Endothelial cell of umbilical vein (primary cell): ENCODE measurements at regions not wholly inside any gene's neighbourhood (a gene's known extent, or its start where the extent isn't known, plus 50 kb on each side); places are given as distances from the start of the nearest gene placed in this dataset.

Experiments used
- BruUV-seq: library from RNA; stranded (reverse); fragments of 400-500 nt; replicated peaks from 2 replicates; lab custom pipeline; 2021; lab: Mats Ljungman, UMichigan
- CTCF ChIA-PET: fragments of 300-600, 350-600 bp; sonication (Branson Sonifier 250); formaldehyde crosslinking; loops from one replicate; lab custom pipeline; 2021; ENCODE audit warnings: antibody characterized with exemption, inconsistent platforms; lab: Charles Lee
- POLR2A ChIA-PET: fragments of 300-600, 350-600 bp; sonication (Branson Sonifier 250); formaldehyde crosslinking; loops from one replicate; lab custom pipeline; 2021; ENCODE audit warnings: antibody characterized with exemption, inconsistent platforms; lab: Charles Lee
- DNase-seq: peaks from one replicate; pipeline ENCODE4 v3.0.0-alpha.2; 2011; ENCODE audit warnings: low read depth, low spot score
- FAIRE-seq: peaks from 2 replicates; lab custom pipeline; 2011; peaks lifted over from hg19 to GRCh38; lab: Jason Lieb, UNC
- H2AFZ ChIP-seq: 2 replicates; pipeline ENCODE4 v1.6.0; 2012; ENCODE audit warnings: low read depth, low read length, control low read depth, inconsistent platforms
- H3K27ac ChIP-seq: 2 replicates; pipeline ENCODE4 v1.5.1; 2011; ENCODE audit warnings: low read depth, mild to moderate bottlenecking, control low read depth, low read length, moderate library complexity; ENCODE audit not compliant: insufficient read depth
- H3K27me3 ChIP-seq, 2 experiments: 2 replicates each; pipeline versions ENCODE4 v1.6.0 to v1.6.1; 2011; ENCODE audit warnings: low read length in 2 of 2, mixed read lengths in 1 of 2; ENCODE audit not compliant: control insufficient read depth in 2 of 2, insufficient read depth in 2 of 2
- H3K36me3 ChIP-seq, 2 experiments: 2 replicates in 1 of 2; 3 replicates in 1 of 2; pipeline ENCODE4 v1.5.1; 2011; ENCODE audit warnings: low read length in 2 of 2, mild to moderate bottlenecking in 1 of 2, moderate library complexity in 1 of 2; ENCODE audit not compliant: control insufficient read depth in 2 of 2, insufficient read depth in 2 of 2; ENCODE audit errors: extremely low read depth in 1 of 2
- H3K4me1 ChIP-seq: 3 replicates; pipeline ENCODE4 v1.5.1; 2011; ENCODE audit warnings: mild to moderate bottlenecking, low read length; ENCODE audit not compliant: control insufficient read depth, insufficient read depth; ENCODE audit errors: extremely low read depth
- H3K4me2 ChIP-seq: 2 replicates; pipeline ENCODE4 v1.6.1; 2011; ENCODE audit warnings: low read length, control low read depth, mixed read lengths; ENCODE audit not compliant: insufficient read depth
- H3K4me3 ChIP-seq, 3 experiments: fragments of 200-600 bp in 1 of 3; sonication (generic), shearing (Covaris generic) in 1 of 3; replicated peaks in 1 of 3; 2 replicates each; pipeline ENCODE4 v1.5.1; 2011 to 2016; ENCODE audit warnings: control low read depth in 3 of 3, low read length in 3 of 3, mild to moderate bottlenecking in 2 of 3, inconsistent platforms in 1 of 3, low read depth in 1 of 3, moderate library complexity in 1 of 3; ENCODE audit not compliant: insufficient read depth in 1 of 3
- H3K79me2 ChIP-seq: 2 replicates; pipeline ENCODE4 v1.6.0; 2012; ENCODE audit warnings: low read length, inconsistent platforms; ENCODE audit not compliant: control insufficient read depth, insufficient read depth
- H3K9ac ChIP-seq: replicated peaks from 2 replicates; pipeline ENCODE3; 2011; ENCODE audit warnings: low read length, control low read depth; ENCODE audit not compliant: insufficient read depth; ENCODE audit errors: extremely low read depth
- H3K9me1 ChIP-seq: replicated peaks from 3 replicates; pipeline ENCODE4 v1.6.0; 2011; ENCODE audit warnings: mild to moderate bottlenecking, low read length; ENCODE audit not compliant: control insufficient read depth, insufficient read depth; ENCODE audit errors: extremely low read depth
- H3K9me3 ChIP-seq: replicated peaks from 2 replicates; pipeline ENCODE4 v1.5.1; 2012; ENCODE audit warnings: low read length, inconsistent platforms; ENCODE audit not compliant: control insufficient read depth, insufficient read depth
- H4K20me1 ChIP-seq: replicated peaks from 2 replicates; pipeline ENCODE3; 2011; ENCODE audit warnings: mild to moderate bottlenecking, low read length; ENCODE audit not compliant: control insufficient read depth, insufficient read depth; ENCODE audit errors: extremely low read depth
- EZH2 ChIP-seq: IDR thresholded peaks from 2 replicates; pipeline ENCODE4 v1.6.1; 2012; ENCODE audit warnings: borderline replicate concordance, low read depth, mild to moderate bottlenecking, moderate library complexity, low read length, inconsistent platforms; ENCODE audit not compliant: severe bottlenecking
- FOS ChIP-seq: IDR thresholded peaks from 2 replicates; pipeline ENCODE4 v1.6.1; 2011; ENCODE audit warnings: mild to moderate bottlenecking, low read length, moderate library complexity, borderline replicate concordance; ENCODE audit not compliant: insufficient read depth
- GATA2 ChIP-seq: IDR thresholded peaks from 2 replicates; pipeline ENCODE4 v1.7.0; 2011; ENCODE audit warnings: low read depth, mild to moderate bottlenecking, moderate library complexity, mixed read lengths, low read length; ENCODE audit not compliant: insufficient read length, insufficient read depth
- JUN ChIP-seq: IDR thresholded peaks from 2 replicates; pipeline ENCODE4 v1.6.1; 2011; ENCODE audit warnings: borderline replicate concordance, low read depth; ENCODE audit not compliant: insufficient read length, insufficient read depth
- MYC ChIP-seq: IDR thresholded peaks from one replicate; pipeline ENCODE4 v1.6.1; 2011; ENCODE audit warnings: mild to moderate bottlenecking, low read depth, low read length
- POLR2A ChIP-seq: IDR thresholded peaks from 2 replicates; pipeline ENCODE4 v1.6.1; 2012; ENCODE audit warnings: low read depth, mild to moderate bottlenecking, control low read depth, low read length
- POLR2AphosphoS5 ChIP-seq: IDR thresholded peaks from 2 replicates; pipeline ENCODE4 v1.6.1; 2012; ENCODE audit warnings: low read depth, mild to moderate bottlenecking, control low read depth, low read length, moderate library complexity; ENCODE audit not compliant: insufficient read depth
- dilution Hi-C: fragments of 300-500 bp; cut with MboI; formaldehyde crosslinking; loops from one replicate; pipeline ENCODE4 v1.15.0; 2019; ENCODE audit warnings: low sequenced_read_pairs; ENCODE audit not compliant: extremely low pct_ligation_motif_present
- intact Hi-C: fragments of 100-400 bp; cut with micrococcal nuclease; formaldehyde crosslinking; loops from one replicate; pipeline ENCODE4 v1.10.0; 2022
- TF ChIP-seq, protein P1 (sequence below), 2 donors: IDR thresholded peaks; 1 replicate in 1 of 2; 2 replicates in 1 of 2; pipeline ENCODE4 v1.5.1; 2011; ENCODE audit warnings: low read length in 2 of 2, mild to moderate bottlenecking in 2 of 2, moderate library complexity in 2 of 2, control low read depth in 1 of 2, inconsistent platforms in 1 of 2, low read depth in 1 of 2; ENCODE audit not compliant: insufficient read depth in 1 of 2; ENCODE audit errors: extremely low read depth in 1 of 2
- TF ChIP-seq, protein P2 (sequence below): IDR thresholded peaks from 2 replicates; pipeline ENCODE4 v1.6.1; 2011; ENCODE audit not compliant: insufficient read depth, insufficient read length

DNA sequence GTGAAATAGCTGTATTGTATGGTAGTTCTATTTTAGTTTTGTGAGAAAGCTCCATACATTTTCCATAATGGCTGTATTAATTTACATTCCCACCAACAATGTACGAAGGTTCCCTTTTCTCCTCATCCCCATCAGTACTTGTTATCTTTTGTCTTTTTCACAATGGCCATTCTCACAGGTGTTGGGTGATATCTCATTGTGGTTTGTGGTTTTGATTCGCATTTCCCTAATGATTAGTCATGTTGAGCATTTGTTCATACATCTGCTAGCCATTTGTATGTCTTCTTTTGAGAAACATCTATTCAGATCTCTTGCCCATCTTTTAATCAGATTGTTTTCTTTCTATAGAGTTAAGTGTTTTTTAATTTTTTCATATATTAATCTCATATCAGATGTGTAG lies 931.9 kb downstream of the IGSF11 start:
- Histone ChIP-seq H3K9me1 (no peaks in the 10 kb centered on the region), H3K4me1 (no peaks in the 10 kb centered on the region), H3K9me3 (no peaks in the 10 kb centered on the region), H2AFZ (no peak overlapping the region), H3K27me3 (no peaks in the 10 kb centered on the region), H3K9ac (no peak overlapping the region), H3K36me3 (no peaks in the 10 kb centered on the region), H3K4me3 (no peak overlapping the region), H3K27ac (no peak overlapping the region), H3K4me2 (no peak overlapping the region), H4K20me1 (no peaks in the 10 kb centered on the region), H3K79me2 (no peaks in the 10 kb centered on the region)
- no TSS peak for BruUV-seq
- dilution Hi-C loops (no loop called here), intact Hi-C loops (no loop called here)
- POLR2A ChIA-PET, result no interaction called here
- FAIRE-seq (no peak), DNase-seq (no peak)
- TF ChIP-seq GATA2, result no peak
- TF ChIP-seq, protein P1, sequence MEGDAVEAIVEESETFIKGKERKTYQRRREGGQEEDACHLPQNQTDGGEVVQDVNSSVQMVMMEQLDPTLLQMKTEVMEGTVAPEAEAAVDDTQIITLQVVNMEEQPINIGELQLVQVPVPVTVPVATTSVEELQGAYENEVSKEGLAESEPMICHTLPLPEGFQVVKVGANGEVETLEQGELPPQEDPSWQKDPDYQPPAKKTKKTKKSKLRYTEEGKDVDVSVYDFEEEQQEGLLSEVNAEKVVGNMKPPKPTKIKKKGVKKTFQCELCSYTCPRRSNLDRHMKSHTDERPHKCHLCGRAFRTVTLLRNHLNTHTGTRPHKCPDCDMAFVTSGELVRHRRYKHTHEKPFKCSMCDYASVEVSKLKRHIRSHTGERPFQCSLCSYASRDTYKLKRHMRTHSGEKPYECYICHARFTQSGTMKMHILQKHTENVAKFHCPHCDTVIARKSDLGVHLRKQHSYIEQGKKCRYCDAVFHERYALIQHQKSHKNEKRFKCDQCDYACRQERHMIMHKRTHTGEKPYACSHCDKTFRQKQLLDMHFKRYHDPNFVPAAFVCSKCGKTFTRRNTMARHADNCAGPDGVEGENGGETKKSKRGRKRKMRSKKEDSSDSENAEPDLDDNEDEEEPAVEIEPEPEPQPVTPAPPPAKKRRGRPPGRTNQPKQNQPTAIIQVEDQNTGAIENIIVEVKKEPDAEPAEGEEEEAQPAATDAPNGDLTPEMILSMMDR (IDR thresholded peaks at IDR 0.05; ENCODE audit: extremely low read depth in 1 of 2, insufficient read depth in 1 of 2, low read depth in 1 of 2, low read length in 2 of 2), result no peak
- TF ChIP-seq EZH2, result no peak
- no peak for TF ChIP-seq MYC
- TF ChIP-seq FOS, result no peak
- TF ChIP-seq POLR2A, result no peak
- TF ChIP-seq, protein P2, sequence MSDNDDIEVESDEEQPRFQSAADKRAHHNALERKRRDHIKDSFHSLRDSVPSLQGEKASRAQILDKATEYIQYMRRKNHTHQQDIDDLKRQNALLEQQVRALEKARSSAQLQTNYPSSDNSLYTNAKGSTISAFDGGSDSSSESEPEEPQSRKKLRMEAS, result no peak
- TF ChIP-seq JUN, result no peak
- TF ChIP-seq POLR2AphosphoS5, result no peak
- CTCF ChIA-PET, result no interaction called here
